Small intestine (tissue), 7 donors: ENCODE measurements at regions not wholly inside any gene's neighbourhood (a gene's known extent, or its start where the extent isn't known, plus 50 kb on each side); places are given as distances from the start of the nearest gene placed in this dataset.
"Not testable (repeated sequence)": the region's sequence is repeated elsewhere in the genome, so short reads cannot be mapped to it uniquely, and the experiment has no call there.

Source experiments
- DNase-seq, 2 donors: peaks; one replicate each; pipeline versions ENCODE4 v3.0.0 to v3.0.0-alpha.2; 2013
- FAIRE-seq: peaks from 2 replicates; lab custom pipeline; 2012; peaks lifted over from hg19 to GRCh38; lab: Jason Lieb, UNC
- H3K27ac ChIP-seq, 3 donors: one replicate each; pipeline ENCODE4 v1.5.1; 2013; ENCODE audit warnings: low read length in 2 of 3, mild to moderate bottlenecking in 2 of 3, control low read depth in 1 of 3, inconsistent platforms in 1 of 3, low read depth in 1 of 3, moderate library complexity in 1 of 3
- H3K27me3 ChIP-seq, 3 donors: one replicate each; pipeline ENCODE4 v1.6.1; 2013; ENCODE audit warnings: low read length in 3 of 3, inconsistent platforms in 1 of 3; ENCODE audit not compliant: control insufficient read depth in 3 of 3, insufficient read depth in 3 of 3
- H3K36me3 ChIP-seq, 3 donors: one replicate each; pipeline ENCODE4 v1.6.1; 2013; ENCODE audit warnings: low read length in 3 of 3, inconsistent platforms in 1 of 3, low read depth in 1 of 3, mild to moderate bottlenecking in 1 of 3, moderate library complexity in 1 of 3; ENCODE audit not compliant: control insufficient read depth in 3 of 3, insufficient read depth in 2 of 3
- H3K4me1 ChIP-seq, 3 donors: one replicate each; pipeline ENCODE4 v1.6.1; 2013; ENCODE audit warnings: low read length in 2 of 3, inconsistent platforms in 1 of 3, low read depth in 1 of 3, mild to moderate bottlenecking in 1 of 3, moderate library complexity in 1 of 3; ENCODE audit not compliant: control insufficient read depth in 3 of 3, insufficient read depth in 2 of 3
- H3K4me3 ChIP-seq, 3 donors: one replicate each; pipeline ENCODE4 v1.5.1; 2013; ENCODE audit warnings: low read length in 3 of 3, control low read depth in 1 of 3, inconsistent platforms in 1 of 3, low read depth in 1 of 3, mild to moderate bottlenecking in 1 of 3, moderate library complexity in 1 of 3
- H3K9me3 ChIP-seq, 2 donors: one replicate each; pipeline ENCODE4 v1.6.1; 2013; ENCODE audit warnings: low read depth in 1 of 2, low read length in 1 of 2; ENCODE audit not compliant: control insufficient read depth in 2 of 2, insufficient read depth in 1 of 2
- WGBS, 3 donors: extraction: QIAGEN DNeasy Blood & Tissue Kit; methylation state at CpG; one replicate each; pipeline ENCODE4 v1.1.7; 2013; 5-methylcytosine and 5-hydroxymethylcytosine counted together
- donor health status: healthy with polysubstance abuse.
- donor health status: control.
- donor health status: control.
- donor health status: Bipolar disorder and iron deficiency.
- donor health status: healthy.

GRCh38 chr2:118584062-118584749 lies 263.2 kb downstream of the EN1 start:
- DNase-seq (no peak), FAIRE-seq (no peak)
- Histone ChIP-seq H3K9me3 (no peaks in the 10 kb centered on the region), H3K27ac (no peak overlapping the region), H3K4me3 (no peak overlapping the region), H3K4me1 (no peaks in the 10 kb centered on the region), H3K36me3 (no peaks in the 10 kb centered on the region), H3K27me3 (peaks cover 0 to 2% (median 2%) of the 10 kb centered on the region in 3 donors)
- 73 to 80% (median 79%) methylated on average over 4 of the region's 4 CpGs for WGBS, 3 donors

- Histone ChIP-seq H3K36me3 (no peaks in the 10 kb centered on the region), H3K27ac (no peak overlapping the region), H3K9me3 (no peaks in the 10 kb centered on the region), H3K4me1 (no peaks in the 10 kb centered on the region), H3K4me3 (no peak overlapping the region), H3K27me3 (peaks cover 0 to 2% (median 0%) of the 10 kb centered on the region in 3 donors)
- FAIRE-seq (no peak), DNase-seq (no peak)
- WGBS, 3 donors = 83 to 90% (median 90%) methylated on average over 4 of the region's 4 CpGs
These were observed 265.4 kb downstream of the EN1 start for GRCh38 chr2:118582058-118582457.

GRCh38 chr2:118580651-118581050 lies 266.8 kb downstream of the EN1 start:
- 29 to 81% (median 42%) methylated on average over 1 of the region's 1 CpG for WGBS, 3 donors
- FAIRE-seq = no peak
- Histone ChIP-seq H3K27me3 (peaks cover 0 to 2% (median 0%) of the 10 kb centered on the region in 3 donors), H3K36me3 (no peaks in the 10 kb centered on the region), H3K4me1 (no peaks in the 10 kb centered on the region), H3K9me3 (no peaks in the 10 kb centered on the region), H3K4me3 (no peak overlapping the region), H3K27ac (no peak overlapping the region)
- DNase-seq = no peak

GRCh38 chr2:118580107-118580506 lies 267.3 kb downstream of the EN1 start:
- Histone ChIP-seq H3K27ac (no peak overlapping the region), H3K36me3 (no peaks in the 10 kb centered on the region), H3K27me3 (peaks cover 0 to 2% (median 0%) of the 10 kb centered on the region in 3 donors), H3K4me1 (no peaks in the 10 kb centered on the region), H3K4me3 (no peak overlapping the region), H3K9me3 (no peaks in the 10 kb centered on the region)
- no peak for FAIRE-seq
- DNase-seq = no peak
- WGBS, 3 donors = 74 to 83% (median 77%) methylated on average over 2 of the region's 2 CpGs

- Histone ChIP-seq H3K9me3 (no peaks in the 10 kb centered on the region), H3K27ac (no peak overlapping the region), H3K4me3 (no peak overlapping the region), H3K4me1 (no peaks in the 10 kb centered on the region), H3K27me3 (peaks cover 0 to 2% (median 0%) of the 10 kb centered on the region in 3 donors), H3K36me3 (no peaks in the 10 kb centered on the region)
- DNase-seq = no peak
- no peak for FAIRE-seq
- 58 to 78% (median 74%) methylated on average over 2 of the region's 2 CpGs for WGBS, 3 donors
These were observed 270.2 kb downstream of the EN1 start for GRCh38 chr2:118577202-118577601.

- FAIRE-seq = no peak
- Histone ChIP-seq H3K4me1 (no peaks in the 10 kb centered on the region), H3K27me3 (peaks cover 0 to 2% (median 0%) of the 10 kb centered on the region in 3 donors), H3K36me3 (no peaks in the 10 kb centered on the region), H3K27ac (no peak overlapping the region), H3K9me3 (no peaks in the 10 kb centered on the region), H3K4me3 (no peak overlapping the region)
- DNase-seq = no peak
- WGBS, 3 donors = 33 to 43% (median 34%) methylated on average over 3 of the region's 3 CpGs
These were observed 271.2 kb downstream of the EN1 start for GRCh38 chr2:118576109-118576855.

GRCh38 chr2:118572380-118572779 lies 275.1 kb downstream of the EN1 start:
- DNase-seq, H3K36me3 ChIP-seq, H3K9me3 ChIP-seq, FAIRE-seq, H3K27me3 ChIP-seq, H3K4me3 ChIP-seq, H3K4me1 ChIP-seq, H3K27ac ChIP-seq: not testable (repeated sequence)
- 90 to 92% (median 91%) methylated on average over 6 of the region's 6 CpGs for WGBS, 3 donors

- FAIRE-seq (no peak), DNase-seq (no peak)
- H3K27ac ChIP-seq = no peak overlapping the region
- no peaks in the 10 kb centered on the region for H3K36me3 ChIP-seq
- no peaks in the 10 kb centered on the region for H3K27me3 ChIP-seq
- H3K9me3 ChIP-seq = no peaks in the 10 kb centered on the region
- H3K4me3 ChIP-seq = no peak overlapping the region
- no peaks in the 10 kb centered on the region for H3K4me1 ChIP-seq
- WGBS, 3 donors = 60 to 81% (median 78%) methylated on average over 2 of the region's 2 CpGs
These were observed 277.4 kb downstream of the EN1 start for GRCh38 chr2:118569876-118570535.
